HG02571 (cell line): ENCODE measurements at regions not wholly inside any gene's neighbourhood (a gene's known extent, or its start where the extent isn't known, plus 50 kb on each side); places are given as distances from the start of the nearest gene placed in this dataset.

Source experiments
- ATAC-seq: cut with Tn5 transposase; IDR thresholded peaks from one replicate; pipeline ENCODE4 v1.9.1; 2021; ENCODE audit warnings: mild to moderate bottlenecking, moderate library complexity; ENCODE audit not compliant: unreplicated experiment

GRCh38 chr10:4316161-4316810, 509.7 kb upstream of the AKR1E2 start:
- ATAC-seq: no peak

GRCh38 chr10:4315551-4315950, 510.5 kb upstream of the AKR1E2 start:
- no peak for ATAC-seq

GRCh38 chr10:4313051-4313450, 513.0 kb upstream of the AKR1E2 start:
- no peak for ATAC-seq

GRCh38 chr10:4312051-4312835, 513.8 kb upstream of the AKR1E2 start:
- ATAC-seq: no peak

GRCh38 chr10:4310172-4310571, 515.8 kb upstream of the AKR1E2 start:
- ATAC-seq: no peak

DNA sequence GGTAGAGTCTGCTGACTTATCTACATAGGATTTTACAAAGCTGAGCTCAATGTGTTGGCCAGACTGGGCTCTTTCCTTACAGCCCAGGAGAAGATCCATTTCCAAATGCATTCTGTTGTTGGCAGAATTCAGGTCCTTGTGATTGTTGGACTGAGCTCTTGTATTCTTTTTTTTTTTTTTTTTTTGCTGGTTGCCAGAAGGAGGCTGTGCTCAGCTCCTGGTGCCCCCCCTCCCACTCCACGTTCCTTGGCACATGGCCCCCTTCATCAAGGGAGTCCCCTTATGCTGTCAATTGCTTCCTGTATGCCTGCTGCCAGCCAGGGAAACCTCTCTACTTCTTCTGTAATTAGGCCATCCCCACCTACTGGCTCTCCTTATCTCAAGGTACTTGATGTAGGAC, 518.1 kb upstream of the AKR1E2 start:
- ATAC-seq: no peak

DNA sequence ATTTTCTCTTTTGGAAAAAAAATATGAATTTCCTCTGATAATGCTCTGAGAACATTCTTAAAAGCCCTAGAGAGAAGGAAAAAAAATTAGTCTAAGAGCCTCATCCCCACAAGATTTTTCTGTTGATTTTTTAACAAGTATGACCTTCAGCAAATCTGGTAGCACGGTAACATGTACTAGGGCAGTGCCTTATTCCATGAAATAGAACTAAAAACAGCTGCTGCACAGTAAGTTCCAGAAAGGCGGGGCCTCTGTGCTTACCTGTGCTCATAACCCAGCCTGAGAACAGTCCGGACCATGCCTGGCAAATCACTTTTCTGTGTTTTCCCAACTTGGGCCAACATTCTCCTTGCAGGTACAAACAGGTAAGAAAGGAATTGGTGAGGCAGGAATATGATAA, 519.1 kb upstream of the AKR1E2 start:
- no peak for ATAC-seq

GRCh38 chr10:4303045-4303444, 518.0 kb upstream of the KLF6 start:
- ATAC-seq: no peak

GRCh38 chr10:4301291-4302045, 516.5 kb upstream of the KLF6 start:
- no peak for ATAC-seq

DNA sequence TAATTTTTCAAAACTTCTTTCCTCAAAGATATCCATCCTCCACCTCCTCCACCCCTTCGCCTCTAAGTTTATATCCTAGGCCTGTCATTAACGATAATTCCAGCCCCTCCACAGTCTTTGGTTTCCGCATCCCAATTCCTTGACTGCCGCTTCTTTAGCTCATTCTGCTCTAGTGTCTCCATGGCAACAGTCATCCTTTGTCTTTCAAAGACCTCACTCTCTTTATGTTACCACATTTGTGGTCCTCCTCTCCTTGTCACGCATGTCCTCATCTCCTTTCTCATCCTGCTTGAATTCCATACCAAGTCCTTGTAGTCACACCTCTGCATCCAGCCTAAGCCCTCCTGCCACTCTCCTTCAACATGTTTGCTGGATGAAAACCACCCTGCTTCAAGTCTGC, 511.2 kb upstream of the KLF6 start:
- no peak for ATAC-seq

DNA sequence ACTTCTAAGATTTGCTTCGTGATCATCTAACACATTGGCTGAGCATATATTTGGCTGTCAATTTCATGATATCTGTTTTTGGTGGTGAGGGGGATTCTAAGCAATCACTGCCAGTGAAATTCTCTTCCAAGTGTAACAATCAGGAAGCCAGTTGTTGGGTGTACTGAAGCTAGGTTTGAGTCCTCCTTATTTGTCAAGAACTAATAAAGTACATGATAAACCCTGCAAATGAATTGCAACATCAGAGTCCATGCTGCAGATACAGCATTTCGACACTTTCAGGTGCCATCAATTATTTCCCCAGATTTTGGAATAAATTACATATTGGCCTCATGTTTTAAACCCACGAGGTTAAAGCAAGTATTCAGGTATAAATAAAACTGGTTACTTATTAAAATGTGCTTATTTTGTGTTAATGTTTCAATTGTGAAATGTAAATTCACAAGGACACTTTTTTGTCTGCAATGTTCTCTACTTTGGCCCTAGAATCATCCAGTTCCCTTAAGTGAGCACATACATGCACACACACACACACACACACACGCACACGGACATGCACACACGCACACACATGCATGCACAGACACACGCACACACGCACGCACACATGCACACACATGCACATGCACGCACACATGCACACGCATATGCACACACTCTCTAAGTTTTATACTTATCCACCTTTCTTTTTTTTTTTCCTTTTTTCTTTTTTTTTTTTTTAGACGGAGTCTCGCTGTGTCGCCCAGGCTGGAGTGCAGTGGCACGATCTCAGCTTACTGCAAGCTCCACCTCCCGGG, 510.2 kb upstream of the KLF6 start:
- no peak for ATAC-seq

- ATAC-seq: no peak
Observed at GRCh38 chr10:4294271-4294670, 509.3 kb upstream of the KLF6 start.

DNA sequence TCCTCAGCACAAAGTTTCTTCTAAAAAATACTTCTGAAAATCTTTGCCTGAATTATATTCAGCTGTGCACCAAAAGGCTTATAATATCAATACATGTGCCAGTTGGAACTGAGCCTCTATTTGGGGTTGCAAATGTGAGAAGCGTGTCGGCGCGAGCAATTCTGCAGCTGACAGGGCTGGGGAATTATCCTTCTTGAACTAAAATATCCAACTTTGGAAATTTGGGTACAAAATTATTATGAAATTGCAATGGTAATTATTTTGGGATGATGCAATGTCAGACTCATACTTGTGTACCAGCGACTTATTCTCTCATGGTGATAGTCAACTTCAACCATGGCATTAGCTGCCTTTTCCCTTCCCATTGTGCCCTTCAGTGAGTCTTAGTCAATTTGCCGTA, 507.0 kb upstream of the KLF6 start:
- no peak for ATAC-seq

DNA sequence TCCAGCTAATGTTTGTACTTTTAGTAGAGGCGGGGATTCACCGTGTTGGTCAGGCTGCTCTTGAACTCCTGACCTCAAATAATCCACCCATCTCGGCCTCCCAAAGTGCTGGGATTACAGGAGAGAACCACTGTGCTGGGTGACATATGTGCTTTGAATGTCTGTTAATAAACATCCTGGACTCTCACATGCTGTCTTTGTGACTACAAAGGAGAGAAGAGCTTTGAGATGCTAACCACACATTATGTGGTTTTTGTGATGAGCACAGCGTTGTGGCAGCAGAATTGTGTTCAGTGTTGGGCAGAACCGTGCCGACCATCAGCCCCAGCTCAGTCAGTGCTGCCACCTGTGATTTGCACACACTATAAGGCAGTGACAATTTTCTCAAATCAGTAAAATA, 500.1 kb upstream of the KLF6 start:
- no peak for ATAC-seq

DNA sequence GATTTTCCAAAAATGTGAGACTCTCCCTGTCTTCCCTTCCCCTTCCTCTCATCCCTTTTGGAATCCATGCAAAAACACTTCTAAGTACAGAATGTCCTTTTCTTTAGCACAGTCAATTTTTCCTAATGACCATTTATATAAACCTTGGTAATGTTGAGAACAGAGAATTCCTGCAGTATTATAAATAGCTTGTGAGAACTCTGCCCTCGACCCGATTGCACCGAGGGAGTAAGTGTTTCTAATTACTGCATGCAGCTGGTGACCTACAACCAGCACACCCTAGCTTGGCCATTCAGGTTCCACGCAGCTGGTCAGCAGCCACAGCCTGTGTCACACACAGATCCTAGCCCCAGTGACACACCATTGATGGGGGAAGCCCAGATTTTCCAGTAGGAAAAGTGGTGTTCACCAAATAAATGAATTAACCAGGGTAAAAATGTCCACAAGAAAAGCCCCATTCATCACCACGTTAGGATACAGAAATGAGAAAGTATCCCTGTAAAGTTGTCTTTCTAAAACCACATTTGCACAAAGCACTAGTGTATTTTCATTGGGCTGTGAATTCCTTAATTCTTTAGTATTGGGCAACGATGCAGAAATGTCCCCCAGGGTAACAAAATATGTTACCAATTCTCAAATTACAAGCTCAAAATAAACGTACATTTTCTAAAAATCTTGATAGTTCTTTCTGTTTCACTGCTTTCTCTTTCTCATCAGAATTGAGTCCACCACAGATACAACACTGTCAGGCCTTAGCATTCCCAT, 499.0 kb upstream of the KLF6 start:
- ATAC-seq: no peak

- ATAC-seq: no peak
Observed at GRCh38 chr10:4282496-4282895, 497.5 kb upstream of the KLF6 start.

GRCh38 chr10:4281190-4281825, 496.3 kb upstream of the KLF6 start:
- ATAC-seq: no peak

DNA sequence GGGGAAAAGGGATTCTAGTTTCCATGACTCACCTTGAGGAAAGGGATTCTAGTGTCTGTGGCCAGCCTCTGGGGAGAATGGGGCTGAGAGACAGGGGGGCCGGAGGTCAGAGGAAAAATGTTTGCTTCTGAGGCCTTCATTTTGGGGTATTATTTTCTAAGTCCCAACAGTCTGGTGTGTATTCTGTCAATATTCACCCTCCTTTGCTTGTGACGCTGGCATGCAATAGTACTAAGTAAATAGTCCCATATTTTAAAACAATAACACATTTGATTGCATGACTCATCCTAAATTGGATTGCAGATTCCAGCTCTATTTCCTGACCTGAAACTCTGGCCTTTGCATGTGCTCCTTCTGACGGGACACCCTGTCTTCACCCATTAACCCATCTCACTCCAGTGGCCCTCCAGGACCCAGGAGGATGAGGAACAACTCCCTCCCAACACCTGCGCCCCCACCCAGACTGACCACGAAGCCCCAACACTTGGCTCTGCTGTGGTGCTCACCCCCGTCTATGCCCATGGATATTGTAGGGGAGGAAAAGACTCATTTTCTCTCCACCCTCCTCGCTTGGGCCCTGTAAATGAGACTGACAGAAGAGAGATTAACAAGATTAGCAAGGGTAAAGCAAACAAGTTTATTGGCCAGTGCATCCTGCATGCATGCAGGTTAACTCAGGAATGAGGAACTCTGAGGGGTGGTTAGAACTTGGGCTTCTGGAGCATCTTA, 495.6 kb upstream of the KLF6 start:
- ATAC-seq: no peak

DNA sequence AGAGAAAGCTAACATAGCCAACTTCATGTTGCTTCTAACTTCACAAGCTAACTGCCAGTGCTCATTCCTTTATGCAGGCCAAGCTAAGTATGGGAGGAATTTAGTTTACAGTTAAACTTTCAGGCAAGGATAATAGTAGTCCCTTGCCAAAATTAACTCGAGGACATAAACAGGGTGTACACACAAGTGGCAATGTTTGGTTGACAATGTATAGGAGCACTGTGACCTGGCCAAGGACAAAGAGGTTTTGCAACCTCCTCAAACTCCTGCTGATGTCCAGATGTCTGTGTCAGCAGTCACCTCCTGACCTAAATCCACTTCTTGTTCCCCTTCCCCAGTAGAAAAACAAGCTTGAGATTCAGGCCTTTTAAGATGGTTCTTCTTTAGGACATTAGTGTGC, 494.6 kb upstream of the KLF6 start:
- ATAC-seq: no peak
